Thyroid gland (tissue), 4 donors: ENCODE measurements at regions not wholly inside any gene's neighbourhood (a gene's known extent, or its start where the extent isn't known, plus 50 kb on each side); places are given as distances from the start of the nearest gene placed in this dataset.

Experiments used
- DNase-seq, 2 donors: peaks; one replicate each; pipeline ENCODE4 v3.0.0-alpha.2; 2019
- H3K27ac ChIP-seq, 3 donors: fragments of 200-600 bp; sonication (generic); 1 replicate in 2 of 3; 2 replicates in 1 of 3; pipeline ENCODE4 v1.5.1; 2016 to 2019; ENCODE audit warnings: mild to moderate bottlenecking in 1 of 3, moderate library complexity in 1 of 3
- H3K27me3 ChIP-seq: fragments of 200-600 bp; sonication (generic); one replicate; pipeline ENCODE4 v1.5.1; 2019
- H3K36me3 ChIP-seq, 2 donors: fragments of 200-600 bp; sonication (generic); one replicate each; pipeline ENCODE4 v1.5.1; 2016 to 2019
- H3K4me1 ChIP-seq, 2 donors: fragments of 200-600 bp; sonication (generic); one replicate each; pipeline ENCODE4 v1.5.1; 2017 to 2019
- H3K4me3 ChIP-seq, 3 donors: fragments of 200-600 bp; sonication (generic); replicated peaks in 1 of 3; 1 replicate in 2 of 3; 2 replicates in 1 of 3; pipeline ENCODE4 v1.5.1; 2016; ENCODE audit warnings: mild to moderate bottlenecking in 1 of 3
- H3K9me3 ChIP-seq: fragments of 200-600 bp; sonication (generic); one replicate; pipeline ENCODE4 v1.5.1; 2017
- CTCF ChIP-seq, 6 experiments: fragments of 200-600 bp in 3 of 6; fragments of 450-650 bp in 3 of 6; sonication (generic) in 3 of 6; IDR thresholded peaks; one replicate each; pipeline ENCODE4 v1.5.1; 2016 to 2019; ENCODE audit warnings: antibody characterized with exemption in 6 of 6, mild to moderate bottlenecking in 2 of 6, inconsistent platforms in 1 of 6, moderate library complexity in 1 of 6
- POLR2A ChIP-seq, 2 donors: fragments of 450-650 bp; IDR thresholded peaks; one replicate each; pipeline ENCODE4 v1.6.1; 2017; ENCODE audit warnings: antibody characterized with exemption in 2 of 2, mild to moderate bottlenecking in 2 of 2, moderate library complexity in 1 of 2
- WGBS, 2 donors: methylation state at CpG; one replicate each; pipeline ENCODE4 v1.1.5; 2017; 5-methylcytosine and 5-hydroxymethylcytosine counted together
- intact Hi-C: fragments of 100-400 bp; cut with DNase I; formaldehyde crosslinking; loops from one replicate; pipeline ENCODE4 v1.15.1; 2023

GRCh38 chr2:104698276-104698675 lies 155.6 kb upstream of the POU3F3 start:
- no peak for DNase-seq
- no peak overlapping the region for H3K27ac ChIP-seq
- H3K4me3 ChIP-seq: no peak overlapping the region
- no peaks in the 10 kb centered on the region for H3K36me3 ChIP-seq
- WGBS, 2 donors: 75 to 92% methylated on average over 5 of the region's 5 CpGs
- H3K27me3 ChIP-seq: no peaks in the 10 kb centered on the region
- no peaks in the 10 kb centered on the region for H3K4me1 ChIP-seq
- H3K9me3 ChIP-seq: no peaks in the 10 kb centered on the region
- TF ChIP-seq CTCF (IDR thresholded peaks at IDR 0.05) (no peak), POLR2A (IDR thresholded peaks at IDR 0.05) (no peak)
- intact Hi-C loops: no loop called here

- Histone ChIP-seq H3K4me1 (no peaks in the 10 kb centered on the region), H3K36me3 (no peaks in the 10 kb centered on the region), H3K9me3 (no peaks in the 10 kb centered on the region), H3K27me3 (no peaks in the 10 kb centered on the region), H3K4me3 (no peak overlapping the region), H3K27ac (no peak overlapping the region)
- TF ChIP-seq POLR2A (IDR thresholded peaks at IDR 0.05): no peak
- TF ChIP-seq CTCF (IDR thresholded peaks at IDR 0.05): no peak
- DNase-seq: no peak
- 82% methylated on average over 19 of the region's 19 CpGs for WGBS, 2 donors
- intact Hi-C loops: no loop called here
Measured at GRCh38 chr2:104701411-104701911, 152.5 kb upstream of the POU3F3 start.

- TF ChIP-seq CTCF (IDR thresholded peaks at IDR 0.05): no peak
- no peak for TF ChIP-seq POLR2A (IDR thresholded peaks at IDR 0.05)
- H3K4me1 ChIP-seq: no peaks in the 10 kb centered on the region
- H3K9me3 ChIP-seq: no peaks in the 10 kb centered on the region
- H3K36me3 ChIP-seq: no peaks in the 10 kb centered on the region
- no peaks in the 10 kb centered on the region for H3K27me3 ChIP-seq
- H3K4me3 ChIP-seq: no peak overlapping the region
- 33 to 44% methylated on average over 11 of the region's 11 CpGs for WGBS, 2 donors
- intact Hi-C loops: no loop called here
- no peak for DNase-seq
- H3K27ac ChIP-seq: no peak overlapping the region
Measured at GRCh38 chr2:104702031-104702850, 151.7 kb upstream of the POU3F3 start.

- 63% methylated on average over 8 of the region's 8 CpGs for WGBS, 2 donors
Measured at GRCh38 chr2:104703669-104704068, 150.2 kb upstream of the POU3F3 start.

More at GRCh38 chr2:104703669-104704068, 150.2 kb upstream of the POU3F3 start:
- no peak overlapping the region for H3K4me3 ChIP-seq
- no peaks in the 10 kb centered on the region for H3K27me3 ChIP-seq
- H3K4me1 ChIP-seq: no peaks in the 10 kb centered on the region
- H3K9me3 ChIP-seq: no peaks in the 10 kb centered on the region
- DNase-seq: no peak
- intact Hi-C loops: no loop called here
- no peaks in the 10 kb centered on the region for H3K36me3 ChIP-seq
- TF ChIP-seq CTCF (IDR thresholded peaks at IDR 0.05): no peak
- TF ChIP-seq POLR2A (IDR thresholded peaks at IDR 0.05): no peak
- no peak overlapping the region for H3K27ac ChIP-seq
